ENCODE measurements at regions not wholly inside any gene's neighbourhood (a gene's known extent, or its start where the extent isn't known, plus 50 kb on each side); places are given as distances from the start of the nearest gene placed in this dataset.
"Not testable (repeated sequence)": the region's sequence is repeated elsewhere in the genome, so short reads cannot be mapped to it uniquely, and the experiment has no call there.

DNA sequence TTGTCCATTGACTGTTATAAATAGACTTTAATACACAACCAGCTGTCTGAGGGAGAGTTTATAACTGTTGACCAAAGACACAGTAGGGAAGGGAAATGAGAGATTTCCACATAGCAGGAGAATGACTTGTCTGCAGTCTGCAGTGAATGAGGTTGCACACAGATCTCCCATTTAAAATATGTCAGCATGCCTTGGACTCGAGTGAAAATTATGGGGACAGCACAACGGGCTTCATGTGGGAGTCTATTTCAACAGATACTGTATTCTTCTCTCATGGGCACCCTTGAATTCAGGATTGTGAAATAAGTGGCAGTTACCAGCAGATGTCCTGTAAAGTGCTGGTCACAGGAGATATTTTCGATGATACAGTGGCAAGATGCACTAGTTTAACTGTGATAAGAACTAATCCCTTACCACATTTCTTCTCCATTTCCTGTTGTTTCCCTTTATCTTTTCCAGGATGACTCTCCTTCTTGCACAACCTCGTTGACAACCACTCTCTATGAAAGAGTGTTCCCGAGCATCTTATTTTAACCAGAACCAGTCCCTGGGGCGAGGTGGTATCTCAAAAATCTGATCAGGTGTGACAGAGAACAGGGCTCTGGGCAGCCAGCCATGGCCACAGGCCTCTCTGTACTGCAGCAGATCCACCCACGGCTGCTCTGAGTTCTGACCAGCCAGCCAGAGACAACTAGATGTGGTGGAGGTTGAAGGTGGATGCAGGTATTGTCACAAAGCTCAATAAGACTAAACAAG is 51.5 kb upstream of the MAP3K1 start:
- Mint-ChIP-seq H3K36me3 (no peaks in the 10 kb centered on the region), H3K4me1 (peaks cover 66% of the 10 kb centered on the region), H3K9me3 (no peaks in the 10 kb centered on the region), H3K27me3 (no peaks in the 10 kb centered on the region), H3K4me3 (peak overlapping the region; percentile 22), H3K27ac (peak overlapping the region; percentile 48)
- peak; percentile 94 for ATAC-seq

DNA sequence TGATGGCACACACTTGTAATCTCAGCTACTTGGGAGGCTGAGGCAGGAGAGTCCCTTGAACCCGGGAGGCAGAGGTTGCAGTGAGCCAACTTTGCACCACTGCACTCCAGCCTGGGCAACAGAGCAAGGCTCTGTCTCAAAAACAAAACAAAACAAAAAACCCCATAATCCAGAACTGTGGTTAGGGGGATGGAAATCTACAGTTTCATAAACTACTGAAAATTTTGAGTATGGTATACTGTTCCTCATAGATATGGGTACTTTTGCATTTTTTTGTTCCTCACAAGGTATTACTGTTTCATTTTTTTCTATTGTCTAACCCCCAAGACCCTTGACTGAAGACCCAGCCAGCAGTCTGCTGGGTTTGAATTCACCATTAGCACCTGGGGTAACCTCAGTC is 52.2 kb upstream of the MAP3K1 start:
- Mint-ChIP-seq H3K27me3 (no peaks in the 10 kb centered on the region), H3K4me3 (no peak overlapping the region), H3K36me3 (no peaks in the 10 kb centered on the region), H3K4me1 (peaks cover 66% of the 10 kb centered on the region), H3K27ac (peak overlapping the region; percentile 48), H3K9me3 (no peaks in the 10 kb centered on the region)
- ATAC-seq, result peak; percentile 67

DNA sequence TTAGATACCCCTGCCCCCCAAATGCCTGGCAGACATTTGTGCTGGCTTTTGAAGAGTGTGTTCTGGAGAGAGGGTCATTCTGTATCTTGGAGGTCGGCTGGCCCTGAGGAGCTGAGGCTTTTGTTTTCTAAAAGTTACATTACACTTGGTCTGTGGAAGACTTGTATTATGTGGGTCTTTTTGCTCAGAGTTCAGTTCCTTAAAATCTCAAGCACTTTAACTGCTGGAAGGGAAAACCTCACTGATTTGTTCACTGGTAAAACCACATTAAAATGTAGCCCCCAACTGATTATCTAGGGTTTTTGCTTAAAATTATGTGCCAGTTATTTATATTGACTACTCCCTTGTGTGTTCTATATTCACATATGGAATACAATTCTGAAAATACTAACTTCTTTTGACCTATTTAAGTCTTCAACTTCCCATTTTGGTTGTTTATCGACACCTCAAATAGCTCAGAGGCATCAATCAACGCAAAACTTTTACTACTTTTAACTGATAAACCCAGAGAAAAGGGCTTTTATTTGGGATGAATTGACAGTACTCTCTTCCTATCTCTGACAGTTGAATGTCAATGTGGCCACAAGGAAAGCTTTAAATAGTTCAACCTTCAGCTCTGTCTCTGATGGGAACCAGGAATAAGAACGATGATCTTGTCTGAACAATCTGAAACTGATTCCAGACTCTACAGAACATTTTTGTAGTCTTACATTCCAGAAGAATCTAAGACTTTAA is 54.0 kb upstream of the MAP3K1 start:
- H3K4me1 Mint-ChIP-seq, result peaks cover 59% of the 10 kb centered on the region
- no peaks in the 10 kb centered on the region for H3K27me3 Mint-ChIP-seq
- H3K36me3 Mint-ChIP-seq, result no peaks in the 10 kb centered on the region
- H3K27ac Mint-ChIP-seq, result peak overlapping the region; percentile 90
- peak overlapping the region; percentile 61 for H3K4me3 Mint-ChIP-seq
- no peaks in the 10 kb centered on the region for H3K9me3 Mint-ChIP-seq
- ATAC-seq, result no peak

DNA sequence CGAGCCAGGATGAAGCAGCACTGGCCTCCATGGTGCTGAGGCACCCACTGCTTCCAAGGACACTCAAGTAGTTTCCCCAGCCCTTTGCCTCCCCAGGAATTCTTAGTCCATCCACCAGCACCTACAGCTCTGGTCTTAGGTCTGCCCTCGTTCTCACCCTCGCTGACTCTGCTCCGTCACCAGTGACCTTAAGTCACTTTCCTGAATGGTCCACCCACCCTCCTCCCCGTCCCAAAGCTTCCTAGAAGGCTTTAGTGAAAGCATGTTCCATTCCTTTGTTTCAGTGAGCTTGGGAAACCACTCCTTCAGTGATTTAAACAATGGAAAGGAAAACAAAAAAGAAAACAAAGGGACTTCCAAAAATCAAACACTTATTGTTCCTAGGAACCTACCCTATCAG is 54.6 kb upstream of the MAP3K1 start:
- Mint-ChIP-seq H3K4me3 (peak overlapping the region; percentile 15), H3K27ac (peak overlapping the region; percentile 90), H3K36me3 (no peaks in the 10 kb centered on the region)

DNA sequence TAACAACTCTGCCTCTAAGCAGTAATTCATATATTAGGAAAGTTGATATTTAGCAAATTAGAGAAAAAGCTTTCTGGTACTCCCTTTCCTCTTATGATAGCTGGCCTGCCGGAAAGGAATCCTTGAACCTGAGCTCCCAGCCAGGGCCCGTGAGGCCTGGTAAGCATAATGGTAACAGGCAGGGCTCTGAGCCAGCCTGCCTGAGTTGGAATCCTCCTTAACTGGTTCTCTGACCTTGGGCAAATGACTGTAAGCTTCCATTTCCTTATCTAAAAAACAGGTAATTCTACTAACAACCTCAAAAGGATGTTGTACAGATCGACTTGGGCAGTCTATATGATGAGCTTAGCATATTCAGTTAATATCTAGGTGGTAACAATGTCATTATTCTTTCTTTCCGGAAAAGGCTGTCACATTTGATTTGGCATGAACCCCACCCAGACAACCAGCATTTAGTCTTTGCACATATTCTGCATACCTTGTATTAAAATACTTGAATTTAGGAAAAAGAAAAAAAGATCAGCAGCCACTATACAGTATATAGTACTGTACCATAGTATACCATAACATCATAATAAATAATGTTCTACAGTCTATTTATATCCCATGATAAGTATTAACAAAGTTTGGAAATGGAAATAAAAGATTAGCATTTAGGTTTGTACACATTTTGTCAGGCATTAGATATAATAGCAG is 55.7 kb upstream of the MAP3K1 start:
- H3K36me3 Mint-ChIP-seq, result no peaks in the 10 kb centered on the region
- no peak for ATAC-seq
- no peaks in the 10 kb centered on the region for H3K9me3 Mint-ChIP-seq
- no peaks in the 10 kb centered on the region for H3K27me3 Mint-ChIP-seq
- H3K4me3 Mint-ChIP-seq, result peak overlapping the region; percentile 21
- peak overlapping the region; percentile 17 for H3K27ac Mint-ChIP-seq
- H3K4me1 Mint-ChIP-seq, result peaks cover 56% of the 10 kb centered on the region

More for the DNA sequence above, 54.6 kb upstream of the MAP3K1 start:
- Mint-ChIP-seq H3K27me3 (no peaks in the 10 kb centered on the region), H3K4me1 (peaks cover 56% of the 10 kb centered on the region), H3K9me3 (no peaks in the 10 kb centered on the region)
- no peak for ATAC-seq

DNA sequence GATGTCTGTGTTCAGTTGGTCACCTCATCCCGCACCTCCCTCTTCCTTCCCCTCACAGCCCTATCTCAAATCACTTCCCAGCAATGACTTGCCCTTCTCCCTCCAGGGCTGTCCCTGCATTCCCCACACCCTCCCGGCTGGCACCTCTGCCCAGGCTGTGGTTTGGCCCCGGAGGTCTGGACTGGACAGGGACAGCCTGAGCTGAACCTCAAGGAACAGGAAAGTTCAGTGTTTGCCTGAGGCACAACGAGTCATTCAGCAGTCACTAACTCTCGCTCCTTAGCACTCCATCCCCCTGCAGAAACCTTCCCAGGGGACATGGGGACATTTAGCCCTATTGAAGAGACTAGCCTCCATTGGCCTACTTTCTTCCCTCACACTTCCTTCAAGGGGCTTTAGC is 58.3 kb upstream of the MAP3K1 start:
- no peaks in the 10 kb centered on the region for H3K36me3 Mint-ChIP-seq

DNA sequence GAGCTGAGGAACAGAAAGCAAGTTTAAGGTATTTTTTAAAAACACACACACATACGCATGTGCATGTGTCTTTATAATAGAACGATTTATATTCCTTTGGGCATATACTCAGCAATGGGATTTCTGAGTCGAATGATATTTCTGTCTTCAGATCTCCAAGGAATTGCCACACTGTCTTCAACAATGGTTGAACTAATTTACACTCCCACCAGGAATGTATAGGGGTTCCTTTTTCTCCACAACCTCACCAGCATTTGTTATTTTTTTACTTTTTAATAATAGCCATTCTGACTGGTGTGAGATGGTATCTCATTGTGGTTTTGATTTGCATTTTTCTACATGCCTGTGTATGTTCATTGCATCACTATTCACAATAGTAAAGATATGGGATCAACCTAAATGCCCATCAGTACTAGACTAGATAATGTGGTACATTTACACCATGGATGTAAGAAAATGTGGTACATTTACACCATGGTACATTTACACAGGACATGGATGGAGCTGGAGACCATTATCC is 60.3 kb upstream of the MAP3K1 start:
- Mint-ChIP-seq H3K36me3 (no peaks in the 10 kb centered on the region), H3K4me1 (peaks cover 15% of the 10 kb centered on the region), H3K4me3 (no peak overlapping the region), H3K27me3 (no peaks in the 10 kb centered on the region), H3K9me3 (peaks cover 2% of the 10 kb centered on the region), H3K27ac (no peak overlapping the region)
- ATAC-seq, result no peak

More for the DNA sequence above, 58.3 kb upstream of the MAP3K1 start:
- no peak for ATAC-seq
- Mint-ChIP-seq H3K4me3 (no peak overlapping the region), H3K4me1 (peaks cover 32% of the 10 kb centered on the region), H3K9me3 (peaks cover 2% of the 10 kb centered on the region), H3K27me3 (no peaks in the 10 kb centered on the region), H3K27ac (peak overlapping the region; percentile 60)

DNA sequence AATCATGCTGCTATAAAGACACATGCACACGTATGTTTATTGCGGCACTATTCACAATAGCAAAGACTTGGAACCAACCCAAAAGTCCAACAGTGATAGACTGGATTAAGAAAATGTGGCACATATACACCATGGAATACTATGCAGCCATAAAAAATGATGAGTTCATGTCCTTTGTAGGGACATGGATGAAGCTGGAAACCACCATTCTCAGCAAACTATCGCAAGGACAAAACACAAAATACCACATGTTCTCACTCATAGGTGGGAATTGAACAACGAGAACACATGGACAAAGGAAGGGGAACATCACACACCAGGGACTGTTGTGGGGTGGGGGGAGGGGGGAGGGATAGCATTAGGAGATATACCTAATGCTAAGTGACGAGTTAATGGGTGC is 61.8 kb upstream of the MAP3K1 start:
- not testable (repeated sequence) for H3K9me3 Mint-ChIP-seq, ATAC-seq, H3K36me3 Mint-ChIP-seq, H3K4me3 Mint-ChIP-seq, H3K4me1 Mint-ChIP-seq, H3K27me3 Mint-ChIP-seq, H3K27ac Mint-ChIP-seq

DNA sequence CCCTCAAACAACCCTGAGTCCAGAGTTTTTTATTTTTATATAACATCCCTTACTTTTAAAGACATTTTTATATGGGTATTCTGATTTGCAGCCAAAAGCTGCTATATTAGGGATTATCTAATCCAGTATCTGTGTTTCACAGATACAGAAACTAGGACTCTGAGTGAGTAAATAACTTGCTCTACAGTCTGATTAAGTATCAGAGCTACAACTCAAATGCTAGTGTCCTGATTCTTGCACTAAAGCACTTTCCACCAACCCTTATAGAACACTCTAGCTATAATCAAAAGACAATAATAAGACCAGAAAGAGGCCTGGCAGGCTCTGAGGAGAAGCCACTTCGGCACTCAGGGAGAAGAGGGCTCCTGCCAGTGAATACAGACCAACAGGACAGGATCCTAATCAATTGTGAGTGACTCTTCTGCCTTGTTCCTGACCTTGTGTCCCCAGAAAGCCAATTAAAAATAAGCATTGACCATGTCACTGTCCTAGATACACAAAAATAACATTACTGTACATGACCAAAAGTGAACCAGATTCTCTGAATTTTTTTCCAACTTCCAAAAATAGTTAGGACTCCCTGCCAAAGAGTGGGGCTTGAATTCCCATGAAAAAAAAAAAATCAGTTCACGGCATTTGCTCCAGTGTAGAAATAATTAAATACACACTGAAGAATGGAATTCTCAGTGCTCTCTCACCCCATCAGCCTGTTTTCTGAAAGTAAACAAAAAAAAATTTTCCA is 63.6 kb upstream of the MAP3K1 start:
- Mint-ChIP-seq H3K4me3 (no peak overlapping the region), H3K4me1 (peaks cover under 1% of the 10 kb centered on the region)
- ATAC-seq, result no peak

DNA sequence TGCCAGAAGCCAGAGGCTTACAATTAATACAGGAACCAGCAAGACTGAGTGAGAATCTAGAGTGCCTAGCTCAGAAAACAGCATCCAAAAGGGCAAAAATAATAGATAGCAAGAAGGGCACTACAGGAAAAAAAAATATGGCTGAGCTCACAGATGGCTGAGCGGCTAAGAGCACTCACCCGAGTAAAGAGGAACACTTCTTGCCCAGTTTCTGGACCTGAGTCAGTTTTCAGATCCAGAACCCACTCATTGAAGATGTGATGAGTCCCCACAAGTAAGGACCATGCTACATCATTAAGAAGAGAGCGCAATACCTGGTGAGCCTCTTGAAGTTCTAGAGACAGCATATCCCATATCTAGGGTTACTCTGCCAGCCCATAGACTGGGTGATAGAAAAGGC is 65.5 kb upstream of the MAP3K1 start:
- Mint-ChIP-seq H3K9me3 (peaks cover 2% of the 10 kb centered on the region), H3K27ac (no peak overlapping the region), H3K27me3 (no peaks in the 10 kb centered on the region), H3K4me1 (peaks cover 14% of the 10 kb centered on the region), H3K36me3 (no peaks in the 10 kb centered on the region), H3K4me3 (no peak overlapping the region)
- ATAC-seq, result no peak

More for the DNA sequence above, 63.6 kb upstream of the MAP3K1 start:
- Mint-ChIP-seq H3K9me3 (peaks cover 2% of the 10 kb centered on the region), H3K27ac (no peak overlapping the region), H3K27me3 (no peaks in the 10 kb centered on the region), H3K36me3 (no peaks in the 10 kb centered on the region)

DNA sequence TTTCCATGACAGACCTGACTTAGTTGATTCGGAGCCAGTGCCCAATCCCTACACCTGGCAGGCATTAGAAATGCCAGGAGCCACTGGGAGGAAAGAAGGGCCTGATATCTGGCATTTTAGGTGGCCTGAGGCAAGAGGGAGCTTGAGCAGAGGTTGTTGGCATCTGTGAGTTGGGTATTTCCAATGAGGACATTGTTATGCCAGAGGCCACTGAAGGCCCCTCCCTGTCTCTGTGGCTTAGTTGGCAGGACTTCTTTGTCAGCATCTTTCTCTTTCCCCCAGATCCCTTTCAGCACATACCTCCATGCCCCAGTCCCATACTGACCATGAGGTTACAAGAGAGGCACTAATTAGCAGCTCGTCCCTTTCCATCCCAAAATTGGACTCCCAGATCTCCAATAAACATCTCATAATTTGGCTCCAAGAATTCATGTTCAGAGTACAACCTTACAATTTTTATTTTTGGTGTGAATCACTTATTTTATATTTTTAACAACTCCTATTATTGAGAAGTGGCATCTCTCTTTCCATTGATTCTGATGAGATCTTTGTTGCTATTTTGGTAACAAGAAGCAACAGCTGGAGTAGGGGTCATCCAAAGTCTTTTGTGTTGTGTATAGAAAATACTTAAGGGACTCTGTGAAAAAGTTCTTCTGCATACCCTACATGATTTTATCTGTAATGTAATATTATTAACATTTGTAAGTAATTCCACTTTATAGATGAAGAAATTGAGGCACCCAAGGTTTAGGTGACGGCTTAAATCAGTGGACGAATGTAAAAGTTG is 68.6 kb upstream of the MAP3K1 start:
- Mint-ChIP-seq H3K9me3 (no peaks in the 10 kb centered on the region), H3K27ac (peak overlapping the region; percentile 70), H3K4me3 (no peak overlapping the region), H3K36me3 (no peaks in the 10 kb centered on the region), H3K27me3 (no peaks in the 10 kb centered on the region), H3K4me1 (peaks cover 30% of the 10 kb centered on the region)
- ATAC-seq, result peak; percentile 8

DNA sequence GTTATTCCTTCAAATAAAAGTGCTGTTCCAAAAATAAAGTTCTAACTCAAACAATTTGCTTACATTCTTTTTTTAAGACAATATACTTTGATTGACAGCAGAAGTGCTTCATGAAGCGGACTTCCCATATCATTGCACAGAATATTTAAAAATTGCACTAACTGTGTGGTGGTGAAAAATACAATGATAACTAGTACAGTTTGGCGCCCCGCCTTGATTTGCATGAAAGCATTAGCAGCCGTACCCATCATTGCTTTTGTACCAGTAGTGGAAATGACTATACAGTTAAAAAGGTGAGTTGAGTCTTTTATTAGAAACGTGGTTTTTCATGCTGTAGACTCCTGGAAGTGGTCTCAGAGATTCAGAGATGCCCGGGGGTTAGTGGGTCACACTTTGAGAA is 69.5 kb upstream of the MAP3K1 start:
- peak overlapping the region; percentile 70 for H3K27ac Mint-ChIP-seq
- no peaks in the 10 kb centered on the region for H3K27me3 Mint-ChIP-seq
- peaks cover 30% of the 10 kb centered on the region for H3K4me1 Mint-ChIP-seq
- peak overlapping the region; percentile 2 for H3K4me3 Mint-ChIP-seq
- H3K36me3 Mint-ChIP-seq, result no peaks in the 10 kb centered on the region
- no peaks in the 10 kb centered on the region for H3K9me3 Mint-ChIP-seq
- peak; percentile 57 for ATAC-seq

DNA sequence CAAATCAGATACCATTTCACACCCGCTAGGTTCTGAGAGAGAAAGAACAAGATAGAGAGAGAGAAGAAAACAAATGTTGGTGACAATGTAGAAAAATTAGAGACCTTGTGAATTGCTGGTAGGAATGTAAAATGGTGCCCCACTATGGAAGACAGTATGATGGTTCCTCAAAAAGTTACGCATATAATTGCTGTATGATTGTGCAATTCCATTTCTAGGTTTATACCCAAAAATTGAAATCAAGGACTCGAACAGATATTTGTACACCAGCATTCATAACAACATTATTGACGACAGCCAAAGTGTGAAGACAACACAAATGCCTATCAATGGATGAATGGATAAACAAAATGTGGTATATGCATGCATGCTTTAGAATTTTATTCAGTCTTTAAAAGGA is 74.5 kb upstream of the MAP3K1 start:
- H3K27me3 Mint-ChIP-seq, result no peaks in the 10 kb centered on the region
- H3K27ac Mint-ChIP-seq, result no peak overlapping the region
- H3K4me1 Mint-ChIP-seq, result peaks cover 38% of the 10 kb centered on the region

DNA sequence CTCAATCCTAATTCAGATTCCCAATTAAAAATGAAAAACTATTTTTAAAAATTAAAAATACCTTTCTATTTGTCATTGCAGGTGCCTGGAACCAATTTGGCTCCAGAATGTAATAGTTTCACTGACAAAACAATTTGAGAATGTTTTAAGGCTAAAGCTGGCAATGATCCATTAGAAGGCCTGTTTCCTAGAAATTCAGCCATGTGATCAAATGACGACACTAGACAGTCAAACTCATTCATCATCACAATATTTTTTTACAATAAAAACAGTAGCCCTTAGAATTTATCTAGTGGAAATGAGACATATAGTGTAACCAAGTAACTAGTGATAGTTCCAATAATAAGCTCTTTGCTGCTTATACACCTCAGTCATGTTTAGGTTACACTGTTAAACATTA is 75.4 kb upstream of the MAP3K1 start:
- no peak overlapping the region for H3K27ac Mint-ChIP-seq
- H3K4me3 Mint-ChIP-seq, result no peak overlapping the region
- peaks cover 41% of the 10 kb centered on the region for H3K4me1 Mint-ChIP-seq
- peaks cover 3% of the 10 kb centered on the region for H3K9me3 Mint-ChIP-seq
- ATAC-seq, result no peak
- H3K36me3 Mint-ChIP-seq, result no peaks in the 10 kb centered on the region
- no peaks in the 10 kb centered on the region for H3K27me3 Mint-ChIP-seq

More for the DNA sequence above, 74.5 kb upstream of the MAP3K1 start:
- H3K4me3 Mint-ChIP-seq, result no peak overlapping the region
- ATAC-seq, result no peak
- peaks cover 3% of the 10 kb centered on the region for H3K9me3 Mint-ChIP-seq
- no peaks in the 10 kb centered on the region for H3K36me3 Mint-ChIP-seq

Data from stimulated activated memory B cell treated with anti-CD40 and anti-IgM and Interleukin-4, amounts not matched to agents 10 μg/mL and 1 μg/mL and 100 μg/mL, for 72 hours (primary cell).